Fibroblast of villous mesenchyme (primary cell): ENCODE measurements at regions not wholly inside any gene's neighbourhood (a gene's known extent, or its start where the extent isn't known, plus 50 kb on each side); places are given as distances from the start of the nearest gene placed in this dataset.
A peak's percentile ranks its signal among the peaks of the same experiment; 100 is the strongest.
"Not testable (repeated sequence)": the region's sequence is repeated elsewhere in the genome, so short reads cannot be mapped to it uniquely, and the experiment has no call there.

Experiments used
- DNase-seq: peaks from one replicate; pipeline ENCODE4 v3.0.0-alpha.2; 2010; ENCODE audit warnings: low read depth
- H3K4me3 ChIP-seq: 2 replicates; pipeline ENCODE4 v1.5.1; 2011; ENCODE audit warnings: low read depth, mild to moderate bottlenecking, low read length
- TF ChIP-seq, protein P1 (sequence below): IDR thresholded peaks from 2 replicates; pipeline ENCODE4 v1.5.1; 2012; ENCODE audit warnings: low read depth, mild to moderate bottlenecking, low read length; ENCODE audit not compliant: insufficient read depth

DNA sequence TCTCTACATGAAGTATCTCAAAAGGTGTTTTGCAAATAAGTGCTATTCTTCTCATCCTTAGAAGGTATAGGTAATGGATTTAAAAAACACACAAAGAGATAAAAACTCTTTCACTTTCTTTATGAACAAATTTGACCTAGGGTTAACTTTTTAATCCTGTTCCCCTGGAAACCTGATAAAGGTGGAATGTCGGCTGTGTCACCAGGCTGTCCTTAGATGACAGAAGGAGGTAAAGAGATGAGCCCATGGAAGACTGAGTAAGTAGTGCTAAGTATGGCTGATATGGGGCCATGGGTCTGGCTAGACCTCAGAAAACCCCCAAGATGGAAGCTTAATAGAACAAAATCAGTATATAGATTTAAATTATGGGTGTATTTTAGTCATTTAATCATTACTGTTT is 153.8 kb upstream of the LSM14A start:
- no peak overlapping the region for H3K4me3 ChIP-seq
- TF ChIP-seq, protein P1, sequence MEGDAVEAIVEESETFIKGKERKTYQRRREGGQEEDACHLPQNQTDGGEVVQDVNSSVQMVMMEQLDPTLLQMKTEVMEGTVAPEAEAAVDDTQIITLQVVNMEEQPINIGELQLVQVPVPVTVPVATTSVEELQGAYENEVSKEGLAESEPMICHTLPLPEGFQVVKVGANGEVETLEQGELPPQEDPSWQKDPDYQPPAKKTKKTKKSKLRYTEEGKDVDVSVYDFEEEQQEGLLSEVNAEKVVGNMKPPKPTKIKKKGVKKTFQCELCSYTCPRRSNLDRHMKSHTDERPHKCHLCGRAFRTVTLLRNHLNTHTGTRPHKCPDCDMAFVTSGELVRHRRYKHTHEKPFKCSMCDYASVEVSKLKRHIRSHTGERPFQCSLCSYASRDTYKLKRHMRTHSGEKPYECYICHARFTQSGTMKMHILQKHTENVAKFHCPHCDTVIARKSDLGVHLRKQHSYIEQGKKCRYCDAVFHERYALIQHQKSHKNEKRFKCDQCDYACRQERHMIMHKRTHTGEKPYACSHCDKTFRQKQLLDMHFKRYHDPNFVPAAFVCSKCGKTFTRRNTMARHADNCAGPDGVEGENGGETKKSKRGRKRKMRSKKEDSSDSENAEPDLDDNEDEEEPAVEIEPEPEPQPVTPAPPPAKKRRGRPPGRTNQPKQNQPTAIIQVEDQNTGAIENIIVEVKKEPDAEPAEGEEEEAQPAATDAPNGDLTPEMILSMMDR = no peak
- no peak for DNase-seq

DNA sequence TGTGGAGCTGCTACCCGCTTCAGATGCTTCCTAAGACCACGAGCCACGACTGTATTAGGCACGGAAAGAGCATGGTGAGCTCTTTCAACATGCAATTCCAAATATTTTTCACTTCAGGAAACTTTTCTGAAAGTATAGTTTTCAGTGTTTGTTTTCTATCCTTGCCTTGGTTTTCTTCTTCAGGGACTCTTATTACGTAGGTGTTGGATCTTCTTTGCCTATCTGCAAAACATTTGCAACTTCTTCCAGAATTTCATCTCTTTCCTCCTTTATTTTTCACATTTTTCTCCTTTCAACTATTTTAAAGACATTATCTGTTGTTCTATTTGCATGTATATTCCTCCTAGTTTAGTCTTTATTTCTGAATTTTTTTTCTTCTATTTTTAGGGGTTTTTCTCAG is 148.9 kb upstream of the LSM14A start:
- H3K4me3 ChIP-seq = no peak overlapping the region
- TF ChIP-seq, protein P1 = no peak
- no peak for DNase-seq

DNA sequence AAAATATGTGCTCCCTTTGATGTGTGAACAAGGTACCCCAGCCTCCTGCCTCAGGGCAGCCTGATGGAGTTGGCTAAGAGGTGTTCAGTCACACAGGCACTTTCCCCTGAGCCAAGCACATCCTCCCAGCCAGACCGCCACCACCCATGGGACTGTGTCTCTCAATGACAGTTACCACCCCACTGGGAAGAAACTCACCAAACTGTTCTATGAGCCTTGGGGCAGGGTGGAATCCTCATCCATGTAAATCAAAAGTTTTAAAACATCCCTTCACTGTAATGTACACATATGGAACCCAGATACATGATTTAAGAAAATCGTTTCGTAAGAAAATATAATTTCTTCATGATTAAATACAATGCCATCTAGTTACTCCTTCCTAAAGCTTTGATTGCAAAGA is 138.4 kb upstream of the LSM14A start:
- no peak overlapping the region for H3K4me3 ChIP-seq
- no peak for DNase-seq
- TF ChIP-seq, protein P1 = no peak

DNA sequence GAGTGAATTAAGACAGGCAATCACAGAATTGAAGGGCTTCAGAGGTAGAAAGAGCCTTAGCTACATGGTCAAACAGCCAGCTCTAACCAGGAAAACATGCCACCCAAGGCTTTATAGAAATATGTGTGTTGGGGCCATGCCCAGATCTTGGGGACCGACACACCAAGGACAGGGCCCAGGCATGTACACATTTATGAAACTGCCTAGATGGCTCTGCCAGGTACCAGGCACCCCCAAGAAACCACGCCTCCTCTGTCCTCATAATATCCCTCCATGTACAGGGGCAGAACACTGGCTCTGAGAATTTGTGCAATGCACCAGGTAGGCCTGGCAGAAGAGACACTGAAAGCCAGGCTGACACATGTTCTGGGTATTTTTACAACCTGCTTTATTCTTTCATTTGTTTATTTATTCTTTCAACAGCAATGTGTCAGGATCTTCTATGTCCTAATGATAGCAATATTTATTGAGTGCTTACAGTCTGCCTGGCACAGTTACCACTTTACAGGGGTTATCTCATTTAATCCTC is 137.9 kb upstream of the LSM14A start:
- no peak overlapping the region for H3K4me3 ChIP-seq
- TF ChIP-seq, protein P1 = no peak
- no peak for DNase-seq

DNA sequence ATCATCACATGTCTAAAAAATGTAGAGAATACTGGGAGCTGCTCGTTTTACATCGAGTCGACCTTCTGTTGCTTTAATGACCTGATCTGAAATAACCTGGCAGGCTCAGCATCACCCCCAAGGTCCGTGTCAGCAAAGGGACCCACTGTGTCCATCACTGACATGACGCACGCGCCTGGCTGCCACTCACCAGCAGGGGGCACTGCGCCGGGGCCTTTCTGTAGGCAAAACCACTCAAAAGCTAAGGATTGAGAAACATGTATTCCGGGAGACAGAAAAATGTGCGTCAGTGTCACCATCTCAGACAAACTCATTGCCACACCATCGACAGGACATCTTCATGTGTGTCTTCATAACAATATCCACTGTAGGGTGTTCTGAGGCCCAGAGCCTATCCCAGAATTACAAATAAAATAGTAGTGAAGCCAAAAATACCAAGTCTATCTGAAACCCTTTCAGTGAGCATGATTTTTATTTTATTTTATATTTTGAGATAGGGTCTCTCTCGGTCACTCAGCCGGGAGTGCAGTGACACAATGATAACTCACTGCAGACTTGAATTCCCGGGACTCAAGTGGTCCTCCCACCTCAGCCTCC is 130.3 kb upstream of the LSM14A start:
- DNase-seq = peak; percentile 42
- TF ChIP-seq, protein P1 = peak; percentile 90
- H3K4me3 ChIP-seq = no peak overlapping the region

DNA sequence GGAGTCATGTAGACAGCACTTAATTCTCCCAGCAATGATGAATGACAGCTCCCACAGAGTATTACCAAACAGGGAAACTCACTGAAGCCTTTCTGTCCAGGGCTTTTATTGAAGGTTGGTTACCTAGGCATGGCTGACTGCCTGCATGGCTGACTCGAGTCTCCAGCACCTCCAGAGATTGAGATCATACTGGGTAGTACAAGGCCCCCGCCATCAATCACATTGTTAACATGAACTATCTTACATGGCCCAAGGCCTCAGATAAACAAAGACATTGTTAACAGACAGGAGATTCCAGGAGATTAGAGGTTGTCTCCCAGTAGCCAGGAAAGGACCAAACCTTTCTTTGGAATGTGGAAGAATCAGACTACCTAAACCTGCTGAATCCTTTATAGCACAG is 128.3 kb upstream of the LSM14A start:
- TF ChIP-seq, protein P1 = no peak
- no peak for DNase-seq
- no peak overlapping the region for H3K4me3 ChIP-seq

DNA sequence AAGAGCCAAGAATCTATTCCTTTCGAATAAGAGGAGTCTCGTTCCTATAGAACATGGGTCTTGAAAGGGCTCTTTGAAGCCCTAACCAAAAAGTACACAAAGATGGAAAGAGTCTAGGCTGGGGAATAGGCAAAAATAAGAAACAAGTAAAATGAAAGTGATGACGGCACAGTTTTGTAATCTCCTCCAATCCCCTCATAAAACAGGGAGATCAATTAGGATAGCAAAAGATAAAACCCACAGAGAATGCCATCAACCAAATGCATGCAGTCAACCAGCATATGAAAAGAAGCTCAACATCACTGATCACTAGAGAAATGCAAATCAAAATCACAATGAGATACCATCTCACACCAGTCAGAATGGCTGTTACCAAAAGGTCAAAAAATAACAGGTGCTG is 122.4 kb upstream of the LSM14A start:
- DNase-seq = no peak
- H3K4me3 ChIP-seq = no peak overlapping the region
- TF ChIP-seq, protein P1 = no peak

DNA sequence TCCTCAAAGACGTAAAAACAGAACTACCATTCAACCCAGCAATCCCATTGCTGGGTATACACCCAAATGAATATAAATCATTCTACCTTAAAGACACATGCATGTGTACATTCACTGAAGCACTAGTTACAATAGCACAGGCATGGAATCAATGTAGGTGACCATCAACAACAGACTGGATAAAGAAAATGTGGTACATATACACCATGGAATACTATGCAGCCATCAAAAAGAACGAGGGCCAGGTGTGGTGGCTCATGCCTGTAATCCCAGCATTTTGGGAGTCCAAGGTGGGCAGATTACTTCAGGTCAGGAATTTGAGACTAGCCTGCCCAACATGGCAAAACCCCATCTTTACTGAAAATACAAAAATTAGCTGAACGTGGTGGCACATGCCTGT is 121.9 kb upstream of the LSM14A start:
- not testable (repeated sequence) for DNase-seq

More for the DNA sequence above, 121.9 kb upstream of the LSM14A start:
- H3K4me3 ChIP-seq = not testable (repeated sequence)
